GM12872 (cell line): ENCODE measurements at regions not wholly inside any gene's neighbourhood (a gene's known extent, or its start where the extent isn't known, plus 50 kb on each side); places are given as distances from the start of the nearest gene placed in this dataset.

Experiments used
- CTCF ChIP-seq: IDR thresholded peaks from 3 replicates; pipeline ENCODE4 v1.5.1; 2011; ENCODE audit warnings: low read depth, mild to moderate bottlenecking, low read length, moderate library complexity; ENCODE audit not compliant: insufficient read depth

DNA sequence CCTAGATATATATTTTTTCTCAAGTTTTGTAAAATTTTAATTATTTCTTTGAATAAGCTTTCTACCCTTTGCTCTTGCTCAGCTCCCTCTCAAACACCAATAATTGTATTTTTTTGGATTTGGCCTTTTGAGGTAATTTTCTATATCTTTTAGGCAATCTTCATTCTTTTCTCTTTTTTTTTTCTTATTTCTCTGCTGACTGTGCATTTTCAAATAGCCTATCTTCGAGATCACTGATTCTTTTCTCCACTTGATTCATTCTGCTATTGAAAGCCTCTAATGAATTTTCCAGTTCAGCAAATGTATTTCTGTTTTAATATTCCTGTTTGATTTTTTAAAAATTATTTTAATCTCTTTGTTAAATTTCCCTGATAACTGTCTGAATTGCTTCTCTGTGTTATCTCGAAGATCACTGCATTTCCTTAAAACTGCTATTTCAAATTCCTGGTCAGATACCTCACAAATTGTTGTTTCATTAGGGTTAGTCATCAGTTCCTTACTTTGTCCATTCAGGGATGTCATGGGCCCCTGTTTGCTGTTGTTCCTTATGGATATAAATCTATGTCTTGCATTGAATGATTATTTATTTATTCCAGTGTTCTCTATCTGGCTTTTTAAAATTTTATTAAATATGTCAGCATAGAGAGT is 100.1 kb upstream of the UNC5B start:
- TF ChIP-seq CTCF: no peak

GRCh38 chr10:71116426-71116825 is 95.9 kb upstream of the UNC5B start:
- no peak for TF ChIP-seq CTCF

DNA sequence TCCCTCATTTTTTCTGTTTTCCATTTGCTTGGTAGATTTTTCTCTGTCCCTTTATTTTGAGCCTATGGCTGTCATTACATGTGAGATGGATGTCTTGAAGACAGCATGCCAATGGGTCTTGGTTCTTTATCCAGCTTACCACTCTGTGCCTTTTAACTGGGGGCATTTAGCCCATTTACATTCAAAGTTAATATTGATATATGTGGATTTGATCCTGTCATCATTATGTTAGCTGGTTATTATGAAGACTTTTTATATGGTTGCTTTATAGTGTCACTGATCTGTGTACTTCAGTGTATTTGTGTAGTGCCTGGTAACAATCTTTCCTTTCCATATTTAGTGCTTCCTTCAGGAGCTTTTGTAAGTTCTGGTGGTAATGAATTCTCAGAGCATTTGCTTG is 89.3 kb upstream of the UNC5B start:
- TF ChIP-seq CTCF: no peak

DNA sequence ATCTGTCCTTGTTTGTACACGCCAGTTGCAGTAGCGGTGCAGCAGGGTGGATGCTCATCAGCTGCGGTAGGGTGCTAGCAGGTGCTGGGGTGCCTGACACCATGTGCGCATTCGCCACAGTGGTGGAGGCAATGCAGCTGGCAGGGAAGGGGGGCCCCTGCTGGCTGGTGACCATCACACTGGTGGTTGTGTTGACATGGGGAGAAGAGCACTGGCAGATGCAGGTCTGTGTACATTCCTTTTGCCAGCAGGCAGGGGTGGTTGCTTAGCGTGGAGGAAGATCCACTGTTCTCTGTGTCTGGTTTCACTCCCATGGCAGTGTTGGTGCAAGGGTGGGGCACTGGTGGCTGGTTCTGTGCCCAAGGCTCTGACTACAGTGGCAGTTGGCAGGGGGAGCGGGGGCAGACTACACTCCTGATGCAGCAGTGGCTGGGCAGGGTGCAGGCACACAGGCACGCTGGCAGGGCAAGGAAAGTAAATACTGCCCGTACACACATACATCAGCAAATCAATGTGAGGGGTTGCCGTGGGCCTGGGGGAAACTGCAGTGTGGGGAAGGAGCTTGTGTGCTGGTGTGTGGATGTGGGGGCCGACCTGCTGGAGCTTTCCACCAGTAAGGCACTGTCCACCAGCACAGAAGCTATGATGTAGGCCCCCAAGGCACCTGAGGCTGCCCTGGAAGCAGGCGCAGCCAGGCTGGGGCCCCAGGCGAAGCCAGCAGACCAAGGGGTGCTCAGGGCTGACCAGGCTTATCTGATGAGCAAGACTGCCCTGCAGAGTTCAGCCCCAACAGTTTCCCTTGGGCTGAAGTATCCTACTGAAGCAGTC is 87.2 kb upstream of the UNC5B start:
- no peak for TF ChIP-seq CTCF

GRCh38 chr10:71125749-71126107 is 86.6 kb upstream of the UNC5B start:
- TF ChIP-seq CTCF: no peak

- TF ChIP-seq CTCF: no peak
Observed at GRCh38 chr10:71126432-71126831, 85.9 kb upstream of the UNC5B start.

- no peak for TF ChIP-seq CTCF
Observed at GRCh38 chr10:71127104-71127503, 85.3 kb upstream of the UNC5B start.
